ENCODE measurements at regions not wholly inside any gene's neighbourhood (a gene's known extent, or its start where the extent isn't known, plus 50 kb on each side); places are given as distances from the start of the nearest gene placed in this dataset.

DNA sequence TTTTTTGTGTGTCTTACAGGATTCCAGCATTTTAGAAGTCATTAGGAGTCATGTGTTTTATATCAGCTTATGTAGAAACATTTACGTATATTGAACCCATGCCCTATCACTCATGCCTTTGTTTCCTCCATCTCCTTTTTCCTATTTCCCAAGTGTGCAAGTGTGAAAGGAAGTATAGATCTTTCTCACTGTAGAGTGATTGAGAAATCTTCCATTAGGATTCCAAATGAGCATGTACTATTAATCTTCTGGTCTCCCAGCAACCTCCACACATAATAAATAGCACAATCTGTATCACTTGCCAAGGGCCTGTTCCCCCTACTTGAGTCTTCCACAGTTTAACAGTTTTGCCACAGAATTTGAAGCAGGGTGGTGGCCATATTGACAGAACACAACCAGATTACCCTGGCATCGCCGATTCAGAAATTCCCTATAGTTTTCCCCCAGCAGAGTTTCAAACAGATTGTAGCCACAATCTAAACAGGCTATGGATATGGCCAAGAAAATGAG, 1052.8 kb downstream of the TTLL7 start:
- TF ChIP-seq, protein P1, sequence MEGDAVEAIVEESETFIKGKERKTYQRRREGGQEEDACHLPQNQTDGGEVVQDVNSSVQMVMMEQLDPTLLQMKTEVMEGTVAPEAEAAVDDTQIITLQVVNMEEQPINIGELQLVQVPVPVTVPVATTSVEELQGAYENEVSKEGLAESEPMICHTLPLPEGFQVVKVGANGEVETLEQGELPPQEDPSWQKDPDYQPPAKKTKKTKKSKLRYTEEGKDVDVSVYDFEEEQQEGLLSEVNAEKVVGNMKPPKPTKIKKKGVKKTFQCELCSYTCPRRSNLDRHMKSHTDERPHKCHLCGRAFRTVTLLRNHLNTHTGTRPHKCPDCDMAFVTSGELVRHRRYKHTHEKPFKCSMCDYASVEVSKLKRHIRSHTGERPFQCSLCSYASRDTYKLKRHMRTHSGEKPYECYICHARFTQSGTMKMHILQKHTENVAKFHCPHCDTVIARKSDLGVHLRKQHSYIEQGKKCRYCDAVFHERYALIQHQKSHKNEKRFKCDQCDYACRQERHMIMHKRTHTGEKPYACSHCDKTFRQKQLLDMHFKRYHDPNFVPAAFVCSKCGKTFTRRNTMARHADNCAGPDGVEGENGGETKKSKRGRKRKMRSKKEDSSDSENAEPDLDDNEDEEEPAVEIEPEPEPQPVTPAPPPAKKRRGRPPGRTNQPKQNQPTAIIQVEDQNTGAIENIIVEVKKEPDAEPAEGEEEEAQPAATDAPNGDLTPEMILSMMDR (IDR thresholded peaks at IDR 0.05), result no peak
- TF ChIP-seq POLR2A (IDR thresholded peaks at IDR 0.05), result no peak

Measured in Peyer's patch (tissue), 4 donors.